Transverse colon (tissue), 3 donors: ENCODE measurements at regions not wholly inside any gene's neighbourhood (a gene's known extent, or its start where the extent isn't known, plus 50 kb on each side); places are given as distances from the start of the nearest gene placed in this dataset.

Experiments
- EP300 ChIP-seq: sonication (generic); formaldehyde crosslinking; IDR thresholded peaks from one replicate; pipeline ENCODE4 v1.6.1; 2017; ENCODE audit warnings: antibody characterized with exemption, low read depth
- POLR2A ChIP-seq: fragments of 450-650 bp; IDR thresholded peaks from one replicate; pipeline ENCODE4 v1.6.1; 2016; ENCODE audit warnings: antibody characterized with exemption, mild to moderate bottlenecking, moderate library complexity
- TF ChIP-seq, protein P1 (sequence below), 5 experiments: fragments of 200-600 bp in 3 of 5; fragments of 450-650 bp in 2 of 5; sonication (generic) in 3 of 5; IDR thresholded peaks; 1 replicate in 2 of 5; 2 replicates in 3 of 5; pipeline ENCODE4 v1.5.1; 2016 to 2017; ENCODE audit warnings: antibody characterized with exemption in 5 of 5, inconsistent platforms in 3 of 5, mild to moderate bottlenecking in 2 of 5, moderate library complexity in 1 of 5

DNA sequence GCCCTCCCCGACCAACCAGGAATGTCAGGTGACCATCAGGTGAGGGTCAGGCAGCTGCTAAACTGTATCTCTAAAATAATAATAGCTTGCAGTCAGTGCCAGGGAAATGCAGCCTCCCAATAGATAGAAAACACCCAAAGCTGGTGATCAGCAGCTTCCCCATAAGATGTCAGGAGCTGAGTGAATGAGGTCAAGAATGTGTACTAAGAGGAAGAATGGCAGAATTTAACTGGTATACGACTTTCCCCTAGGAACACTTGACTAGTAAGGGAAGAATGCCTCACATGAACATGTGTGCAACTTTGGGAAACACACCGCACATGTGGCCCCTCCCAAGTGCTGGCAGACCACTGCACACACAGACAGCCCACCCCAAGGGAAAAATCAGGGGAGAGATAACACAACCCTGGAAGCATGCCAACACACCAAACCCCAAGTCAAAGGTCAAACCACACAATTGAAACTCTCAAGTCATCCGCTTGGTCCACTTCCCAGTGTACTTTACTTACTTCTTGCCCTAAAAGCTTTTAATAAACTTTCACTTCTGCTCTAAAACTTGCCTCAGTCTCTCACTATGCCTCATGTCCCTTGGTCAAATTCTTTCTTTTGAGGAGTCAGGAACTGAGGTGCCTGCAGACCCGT lies 806.5 kb downstream of the OTOL1 start:
- TF ChIP-seq, protein P1, sequence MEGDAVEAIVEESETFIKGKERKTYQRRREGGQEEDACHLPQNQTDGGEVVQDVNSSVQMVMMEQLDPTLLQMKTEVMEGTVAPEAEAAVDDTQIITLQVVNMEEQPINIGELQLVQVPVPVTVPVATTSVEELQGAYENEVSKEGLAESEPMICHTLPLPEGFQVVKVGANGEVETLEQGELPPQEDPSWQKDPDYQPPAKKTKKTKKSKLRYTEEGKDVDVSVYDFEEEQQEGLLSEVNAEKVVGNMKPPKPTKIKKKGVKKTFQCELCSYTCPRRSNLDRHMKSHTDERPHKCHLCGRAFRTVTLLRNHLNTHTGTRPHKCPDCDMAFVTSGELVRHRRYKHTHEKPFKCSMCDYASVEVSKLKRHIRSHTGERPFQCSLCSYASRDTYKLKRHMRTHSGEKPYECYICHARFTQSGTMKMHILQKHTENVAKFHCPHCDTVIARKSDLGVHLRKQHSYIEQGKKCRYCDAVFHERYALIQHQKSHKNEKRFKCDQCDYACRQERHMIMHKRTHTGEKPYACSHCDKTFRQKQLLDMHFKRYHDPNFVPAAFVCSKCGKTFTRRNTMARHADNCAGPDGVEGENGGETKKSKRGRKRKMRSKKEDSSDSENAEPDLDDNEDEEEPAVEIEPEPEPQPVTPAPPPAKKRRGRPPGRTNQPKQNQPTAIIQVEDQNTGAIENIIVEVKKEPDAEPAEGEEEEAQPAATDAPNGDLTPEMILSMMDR (IDR thresholded peaks at IDR 0.05) = no peak
- TF ChIP-seq POLR2A = no peak
- TF ChIP-seq EP300 = no peak
